Fibroblast of skin of abdomen (primary cell): ENCODE measurements at regions not wholly inside any gene's neighbourhood (a gene's known extent, or its start where the extent isn't known, plus 50 kb on each side); places are given as distances from the start of the nearest gene placed in this dataset.
"Not testable (repeated sequence)": the region's sequence is repeated elsewhere in the genome, so short reads cannot be mapped to it uniquely, and the experiment has no call there.

ENCODE experiments used
- DNase-seq: peaks from one replicate; pipeline ENCODE4 v3.0.0-alpha.2; 2013

- DNase-seq: peak; percentile 92
These were observed 59.1 kb downstream of the ZNF467 start for GRCh38 chr7:149714081-149714909.

DNA sequence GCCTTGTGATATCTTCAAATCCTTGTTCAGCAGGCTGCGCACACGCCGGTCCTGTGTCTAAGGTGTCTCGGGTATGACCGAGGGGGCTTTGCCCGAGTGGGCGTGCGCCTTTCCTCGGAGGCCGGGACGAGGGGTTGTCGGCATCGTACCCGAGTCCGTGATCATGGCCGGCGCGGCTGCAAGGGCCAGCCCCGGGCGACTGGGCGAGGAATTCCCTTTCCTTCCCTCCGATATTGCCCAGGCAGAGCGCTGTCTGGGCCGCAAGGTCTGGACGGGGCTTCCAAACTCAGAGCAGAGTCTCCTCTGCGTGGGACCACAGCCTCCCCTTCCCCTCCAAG, 59.7 kb downstream of the ZNF467 start:
- no peak for DNase-seq

DNA sequence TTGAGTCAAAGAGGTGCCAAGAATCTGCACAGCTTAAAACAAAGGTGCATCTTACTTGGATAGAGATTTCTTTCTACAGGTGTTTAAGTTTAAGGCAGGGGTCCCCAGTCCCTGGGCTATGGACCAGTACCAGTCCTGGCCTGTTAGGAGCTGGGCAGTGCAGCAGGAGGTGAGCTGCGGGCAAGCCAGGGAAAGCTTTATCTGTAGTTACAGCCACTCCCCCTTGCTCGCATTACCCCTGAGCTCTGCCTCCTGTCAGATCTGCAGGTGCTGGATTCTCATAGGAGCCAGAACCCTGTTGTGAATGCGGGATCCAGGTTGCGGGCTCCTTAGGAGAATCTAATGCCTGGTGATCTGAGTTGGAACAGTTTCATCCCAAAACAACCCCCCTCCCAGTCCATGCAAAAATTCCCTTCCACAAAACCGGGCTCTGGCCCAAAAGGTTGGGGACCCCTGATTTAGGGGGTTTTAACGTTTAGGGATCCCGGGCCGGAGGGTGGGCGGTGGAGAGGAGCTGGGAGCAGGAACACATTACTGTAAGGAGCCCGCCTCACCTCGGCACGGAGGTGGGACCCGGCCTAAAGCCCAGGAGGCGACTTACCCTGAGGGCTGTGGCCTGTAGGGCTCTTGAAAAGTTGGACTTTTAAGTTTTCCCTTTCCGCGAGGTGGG, 60.2 kb downstream of the ZNF467 start:
- DNase-seq: no peak

DNA sequence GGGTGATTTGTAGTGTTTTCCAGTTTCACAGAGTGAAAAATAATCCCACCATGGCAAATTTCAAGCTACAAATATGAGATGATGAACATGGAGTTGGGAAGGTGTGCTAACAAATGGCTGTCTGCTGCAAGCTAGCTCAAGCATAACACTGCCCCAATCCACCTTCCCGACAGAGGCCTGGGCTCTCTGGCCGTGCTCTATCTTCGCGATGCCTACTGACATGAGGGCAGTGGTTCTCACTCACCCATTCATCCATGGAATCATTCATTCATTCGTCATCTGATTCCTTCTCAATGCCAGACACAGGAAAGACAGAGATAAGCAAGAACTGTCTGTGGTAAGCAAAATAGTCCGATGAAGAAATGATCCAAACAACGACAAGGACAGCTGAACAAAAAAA, 65.4 kb downstream of the ZNF467 start:
- no peak for DNase-seq

DNA sequence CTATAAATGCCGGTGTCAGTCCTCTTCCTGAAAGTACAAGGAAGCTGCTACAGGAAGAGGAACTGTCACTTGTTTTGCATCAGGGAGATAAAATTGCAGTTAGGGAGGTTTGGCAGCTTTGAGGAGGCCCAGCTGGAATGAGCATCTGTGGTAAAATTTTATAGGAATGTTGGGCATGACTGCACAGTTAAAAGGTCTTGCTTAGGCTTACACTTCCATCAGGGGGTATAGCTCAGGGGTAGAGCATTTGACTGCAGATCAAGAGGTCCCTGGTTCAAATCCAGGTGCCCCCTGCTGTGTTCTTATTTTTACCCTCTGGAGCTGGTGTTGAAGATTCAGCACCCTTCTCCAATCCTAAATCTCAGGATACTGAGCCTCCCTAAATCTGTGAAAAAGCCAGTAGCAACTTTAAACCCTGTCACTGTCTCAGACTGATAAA, 65.9 kb downstream of the ZNF467 start:
- DNase-seq: no peak

- DNase-seq: no peak
These were observed 67.0 kb downstream of the ZNF467 start for GRCh38 chr7:149706398-149706797.

- DNase-seq: no peak
These were observed 68.9 kb downstream of the ZNF467 start for GRCh38 chr7:149704507-149704906.

DNA sequence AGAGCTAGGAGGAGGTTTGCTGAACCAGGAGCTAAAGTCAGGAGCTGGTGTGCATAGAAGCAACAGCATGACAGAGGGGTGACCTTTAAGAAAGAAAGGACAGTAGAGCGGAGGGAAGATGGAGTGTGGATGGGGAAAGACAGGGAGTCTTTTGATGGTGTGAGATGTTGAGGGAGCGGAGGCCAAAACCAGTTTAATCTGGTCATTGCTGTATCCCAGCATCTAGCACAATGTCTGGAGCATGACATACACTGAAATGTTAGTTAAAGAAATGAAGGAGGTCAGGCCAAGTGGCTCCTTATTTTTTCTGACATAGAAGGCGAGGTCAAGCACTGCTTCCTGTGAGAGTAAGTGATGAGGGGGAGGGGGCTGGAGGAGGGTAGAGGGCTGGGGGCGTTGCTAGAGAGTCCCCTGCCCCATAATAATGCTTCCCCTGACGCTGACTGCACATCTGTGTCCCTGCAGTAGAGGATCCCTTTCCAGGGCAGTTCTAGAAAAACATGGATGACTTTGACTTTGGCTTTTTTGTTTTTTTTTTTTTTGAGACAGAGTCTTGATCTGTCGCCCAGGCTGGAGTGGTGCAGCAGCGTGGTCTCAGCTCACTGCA, 70.2 kb downstream of the ZNF467 start:
- DNase-seq: no peak

DNA sequence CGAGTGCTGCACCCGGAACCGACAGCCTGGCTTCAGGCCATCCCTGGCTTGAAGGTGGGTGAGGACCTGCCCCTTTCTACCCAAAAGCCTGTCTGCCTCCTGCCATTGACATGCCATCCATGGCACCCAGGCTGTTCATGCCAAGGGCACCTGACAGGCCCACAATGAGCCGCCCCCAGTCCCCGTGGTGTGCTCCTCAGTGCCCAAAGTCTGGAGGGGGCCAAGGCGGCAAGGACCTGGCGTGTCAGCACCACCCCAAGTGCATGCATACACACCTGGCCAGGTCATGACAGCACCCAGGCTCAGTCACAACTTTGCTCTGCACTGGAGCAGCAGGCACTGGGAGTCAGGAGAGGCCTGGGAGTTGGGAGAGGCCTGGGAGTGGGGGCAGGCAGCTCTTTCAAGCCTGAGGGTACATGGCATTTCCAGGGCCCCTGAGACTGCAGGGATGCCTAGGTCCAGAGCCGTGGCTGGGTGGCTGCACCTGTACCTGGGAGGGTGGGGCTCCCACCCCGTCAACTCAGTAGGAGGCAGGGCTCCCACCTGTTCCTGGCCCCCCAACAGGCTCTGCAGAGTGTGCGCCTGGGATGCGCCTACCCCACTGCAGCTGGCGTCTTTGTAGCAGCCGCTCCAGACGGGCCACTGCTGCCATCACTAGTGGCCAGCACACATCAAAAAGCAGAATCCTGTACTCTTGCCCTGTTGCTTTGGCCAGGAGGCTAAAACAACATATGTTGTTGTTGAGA, 71.7 kb downstream of the ZNF467 start:
- DNase-seq: no peak

- not testable (repeated sequence) for DNase-seq
These were observed 75.6 kb downstream of the ZNF467 start for GRCh38 chr7:149697767-149698166.

DNA sequence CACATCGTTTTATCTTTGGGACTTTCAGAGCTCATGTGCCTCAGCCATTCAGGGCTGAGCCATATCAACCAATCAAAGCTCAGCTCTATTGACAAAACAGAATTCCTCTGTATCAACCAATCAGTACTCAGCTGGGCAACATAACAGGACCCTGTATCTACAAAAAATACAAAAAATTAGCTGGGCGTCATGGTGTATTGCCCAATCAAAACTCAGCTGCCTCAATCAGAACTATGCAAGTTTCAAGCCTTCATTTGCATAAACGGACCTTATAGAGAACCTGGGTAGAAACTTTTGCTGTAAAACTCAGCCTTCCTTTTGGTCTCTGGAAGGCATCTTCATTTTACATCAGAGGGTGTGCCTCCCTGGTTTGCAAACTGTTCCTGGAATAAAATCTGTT, 77.1 kb downstream of the ZNF467 start:
- DNase-seq: no peak

GRCh38 chr7:149692557-149692982, 80.8 kb downstream of the ZNF467 start:
- DNase-seq: no peak

DNA sequence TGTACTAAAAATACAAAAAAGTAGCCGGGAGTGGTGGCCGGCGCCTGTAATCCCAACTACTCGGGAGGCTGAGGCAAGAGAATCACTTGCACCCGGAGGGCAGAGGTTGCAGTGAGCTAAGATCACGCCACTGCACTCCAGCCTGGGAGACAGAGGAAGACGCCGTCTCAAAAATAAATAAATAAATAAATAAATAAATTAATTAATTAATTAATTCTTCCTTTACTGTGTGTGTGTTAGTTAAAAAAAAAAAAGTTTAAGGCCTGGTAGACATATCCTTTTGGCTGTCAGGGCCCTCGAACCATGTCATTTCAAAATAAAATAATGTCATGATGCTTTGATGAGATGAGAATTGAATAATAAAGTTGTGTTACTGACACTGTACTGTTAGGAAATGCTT, 81.3 kb downstream of the ZNF467 start:
- DNase-seq: no peak

GRCh38 chr7:149690688-149691446, 82.5 kb downstream of the ZNF467 start:
- DNase-seq: peak; percentile 81

DNA sequence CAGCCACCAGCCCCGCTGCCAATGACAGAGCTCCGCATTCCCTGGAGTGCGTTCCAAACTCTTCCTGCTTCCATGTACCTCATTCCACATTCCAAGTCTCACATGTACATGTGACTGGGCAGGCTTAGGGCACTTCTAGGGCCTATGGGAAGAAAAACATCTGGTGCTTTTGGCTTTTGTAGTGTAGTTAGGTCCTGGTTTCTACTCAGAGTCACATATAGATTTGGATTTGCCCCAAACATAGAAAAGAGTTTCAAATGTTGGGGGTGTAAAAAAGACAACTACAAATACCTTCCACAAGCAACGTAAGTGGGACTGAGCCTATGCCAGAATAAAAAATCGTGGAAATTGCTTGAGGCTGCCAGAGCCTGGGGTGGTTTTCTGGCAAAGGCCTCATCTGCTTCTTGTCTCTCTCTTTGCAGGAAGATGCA, 84.1 kb downstream of the ZNF467 start:
- DNase-seq: no peak

DNA sequence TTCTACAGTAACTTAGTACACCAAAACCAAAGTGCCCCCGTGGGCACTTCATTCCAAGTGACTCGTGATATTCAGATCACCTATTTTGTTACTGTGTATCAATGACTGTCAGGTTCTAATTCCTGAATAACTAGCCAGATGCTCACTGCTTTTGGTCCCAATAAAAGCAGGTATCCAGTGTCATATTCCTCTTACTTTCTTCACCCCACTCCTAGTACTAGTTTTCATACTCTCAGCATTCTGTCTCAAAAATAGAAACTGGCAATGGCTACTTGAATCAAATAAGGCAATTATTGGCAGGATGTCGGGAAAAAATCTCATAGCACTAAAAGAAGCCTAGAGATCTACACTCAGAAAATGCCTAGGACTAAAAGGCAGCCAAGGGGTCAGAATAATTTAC, 84.6 kb downstream of the ZNF467 start:
- DNase-seq: no peak

DNA sequence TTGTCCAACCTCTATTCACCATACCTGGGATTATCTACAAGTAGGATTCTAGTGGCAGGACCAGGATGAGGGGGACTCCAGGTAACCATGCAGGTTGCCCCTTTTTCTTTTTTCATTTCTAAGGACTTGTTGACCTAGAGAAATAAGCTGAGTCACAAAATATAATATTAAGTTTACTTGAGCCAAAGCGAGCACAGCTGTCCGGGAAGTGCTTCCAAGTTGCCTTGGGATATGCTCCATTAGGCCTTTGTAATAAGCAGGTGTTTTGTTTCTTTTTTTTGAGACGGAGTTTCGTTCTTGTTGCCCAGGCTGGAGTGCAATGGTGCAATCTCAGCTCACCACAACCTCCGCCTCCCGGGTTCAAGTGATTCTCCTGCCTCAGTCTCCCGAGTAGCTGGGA, 85.6 kb downstream of the ZNF467 start:
- DNase-seq: not testable (repeated sequence)

DNA sequence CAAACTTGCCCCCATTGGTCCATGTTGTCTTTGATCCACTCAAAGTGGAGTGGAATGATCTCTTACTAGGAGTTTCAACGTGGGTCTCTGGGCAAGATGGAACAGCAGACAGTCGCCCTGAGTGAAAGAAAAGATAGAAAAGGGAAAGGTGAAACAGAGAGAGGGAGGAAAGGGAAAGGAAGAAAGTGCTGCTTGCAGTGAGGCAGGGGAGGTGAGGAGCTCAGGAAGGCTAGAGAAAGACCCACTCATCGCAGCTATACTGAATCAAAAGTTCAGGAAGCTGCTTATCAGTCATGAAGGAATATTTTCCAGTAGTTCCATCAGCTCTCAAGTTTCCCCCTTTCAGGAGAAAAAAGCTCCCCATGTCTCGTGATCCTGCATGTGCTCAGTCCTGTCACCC, 86.9 kb downstream of the ZNF467 start:
- DNase-seq: no peak

DNA sequence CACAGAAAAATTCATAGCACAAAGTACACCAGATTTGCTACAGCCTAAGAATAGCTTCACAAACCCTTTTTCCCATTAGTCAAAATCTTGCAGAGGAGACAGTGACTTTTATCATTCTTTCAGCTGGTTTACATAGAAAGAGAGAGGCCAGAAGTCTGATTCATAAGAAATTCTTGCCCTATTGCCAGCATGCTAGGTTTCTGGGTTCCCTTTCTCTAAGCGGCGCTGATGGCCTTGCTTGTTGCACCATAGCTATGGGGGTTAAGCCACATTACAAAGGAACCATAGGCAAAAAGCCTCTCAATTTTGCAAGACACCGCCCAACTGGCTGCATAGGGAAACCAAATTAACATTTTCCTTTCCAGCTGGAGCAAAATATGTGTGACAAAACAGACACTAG, 87.4 kb downstream of the ZNF467 start:
- peak; percentile 87 for DNase-seq

DNA sequence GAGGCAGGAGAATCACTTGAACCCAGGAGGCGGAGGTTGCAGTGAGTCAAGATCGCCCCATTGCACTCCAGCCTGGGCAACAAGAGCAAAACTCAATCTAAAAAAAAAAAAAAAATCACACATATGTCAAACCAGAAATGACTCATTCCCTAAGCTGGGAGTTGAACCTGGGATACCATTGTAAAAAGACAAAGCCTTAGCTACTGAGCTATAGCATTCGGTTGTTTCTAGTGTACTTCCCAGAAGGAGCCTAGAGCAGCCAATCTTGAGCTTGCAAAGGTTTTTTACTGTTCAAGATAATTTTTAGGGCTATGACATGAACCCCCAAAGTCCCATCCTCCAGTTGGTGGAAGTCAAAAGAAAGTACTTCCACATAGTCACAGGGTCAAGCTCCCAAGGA, 87.9 kb downstream of the ZNF467 start:
- DNase-seq: peak; percentile 30

DNA sequence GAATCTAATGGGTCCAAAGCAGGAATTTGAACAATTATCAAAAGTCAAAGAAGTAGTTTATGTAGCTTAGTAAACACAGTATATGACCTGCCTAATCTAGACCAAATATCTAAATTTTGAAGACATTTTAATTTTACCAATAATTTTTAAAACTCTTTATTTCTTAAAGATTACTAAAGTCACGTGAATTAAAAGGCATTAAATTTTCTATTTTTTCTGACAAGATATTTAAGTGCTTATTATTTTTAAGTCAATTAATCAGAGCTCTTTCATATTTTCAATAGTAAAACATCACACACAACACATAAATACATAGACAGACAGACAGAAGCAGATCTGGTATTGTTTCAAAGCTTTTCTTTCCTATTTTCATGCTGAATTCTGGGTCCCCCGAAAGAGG, 89.5 kb downstream of the ZNF467 start:
- no peak for DNase-seq

DNA sequence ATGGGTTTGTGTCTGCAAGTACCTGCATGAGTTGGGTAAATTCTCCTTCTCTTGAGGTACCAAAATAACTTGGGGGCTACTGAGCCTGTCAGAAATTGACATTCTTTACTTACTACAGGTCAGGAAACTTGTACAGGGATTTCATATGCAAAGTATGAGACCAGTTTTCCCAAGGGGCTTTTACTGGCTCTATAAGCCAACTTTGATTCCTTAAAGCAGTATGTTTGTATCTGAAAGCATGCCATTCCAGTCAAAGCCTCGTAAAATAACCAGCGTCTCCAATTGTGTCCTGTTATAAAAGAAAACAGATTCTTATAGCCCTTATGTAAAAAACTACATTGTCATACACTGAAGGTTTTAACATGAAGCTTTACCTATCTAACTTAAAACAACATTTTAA, 90.2 kb downstream of the ZNF467 start:
- DNase-seq: no peak
